Epithelial cell of proximal tubule (primary cell): ENCODE measurements at regions not wholly inside any gene's neighbourhood (a gene's known extent, or its start where the extent isn't known, plus 50 kb on each side); places are given as distances from the start of the nearest gene placed in this dataset.

Experiments
- DNase-seq: peaks from one replicate; pipeline ENCODE4 v3.0.0-alpha.2; 2011; ENCODE audit warnings: low read depth
- H3K4me3 ChIP-seq: 2 replicates; pipeline ENCODE4 v1.5.1; 2011; ENCODE audit warnings: low read depth, mild to moderate bottlenecking, low read length
- TF ChIP-seq, protein P1 (sequence below): conservative IDR thresholded peaks from 2 replicates; pipeline ENCODE4 v1.5.1; 2012; ENCODE audit warnings: low read depth, mild to moderate bottlenecking, low read length

DNA sequence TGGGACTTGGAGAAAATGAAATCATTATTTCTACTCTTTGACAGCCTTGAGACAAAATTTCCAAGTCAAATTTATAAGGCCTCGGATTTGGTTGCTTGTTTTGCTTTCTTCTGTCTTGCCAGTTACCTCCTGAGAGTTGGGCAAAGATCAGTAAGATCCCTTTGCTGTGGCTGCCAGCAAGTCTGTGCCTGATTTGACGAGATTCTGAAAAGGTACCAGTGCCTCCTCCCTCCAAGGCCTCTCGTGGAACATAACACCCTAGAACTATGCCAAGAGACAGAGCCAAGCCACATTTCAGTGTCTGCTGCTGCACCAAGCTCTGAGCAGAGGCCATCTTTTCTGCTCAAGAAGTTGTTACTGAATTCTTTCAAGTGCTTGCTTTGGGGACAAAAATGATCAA lies 61.0 kb downstream of the GTPBP8 start:
- H3K4me3 ChIP-seq = no peak overlapping the region
- DNase-seq = no peak
- TF ChIP-seq, protein P1, sequence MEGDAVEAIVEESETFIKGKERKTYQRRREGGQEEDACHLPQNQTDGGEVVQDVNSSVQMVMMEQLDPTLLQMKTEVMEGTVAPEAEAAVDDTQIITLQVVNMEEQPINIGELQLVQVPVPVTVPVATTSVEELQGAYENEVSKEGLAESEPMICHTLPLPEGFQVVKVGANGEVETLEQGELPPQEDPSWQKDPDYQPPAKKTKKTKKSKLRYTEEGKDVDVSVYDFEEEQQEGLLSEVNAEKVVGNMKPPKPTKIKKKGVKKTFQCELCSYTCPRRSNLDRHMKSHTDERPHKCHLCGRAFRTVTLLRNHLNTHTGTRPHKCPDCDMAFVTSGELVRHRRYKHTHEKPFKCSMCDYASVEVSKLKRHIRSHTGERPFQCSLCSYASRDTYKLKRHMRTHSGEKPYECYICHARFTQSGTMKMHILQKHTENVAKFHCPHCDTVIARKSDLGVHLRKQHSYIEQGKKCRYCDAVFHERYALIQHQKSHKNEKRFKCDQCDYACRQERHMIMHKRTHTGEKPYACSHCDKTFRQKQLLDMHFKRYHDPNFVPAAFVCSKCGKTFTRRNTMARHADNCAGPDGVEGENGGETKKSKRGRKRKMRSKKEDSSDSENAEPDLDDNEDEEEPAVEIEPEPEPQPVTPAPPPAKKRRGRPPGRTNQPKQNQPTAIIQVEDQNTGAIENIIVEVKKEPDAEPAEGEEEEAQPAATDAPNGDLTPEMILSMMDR = no peak

DNA sequence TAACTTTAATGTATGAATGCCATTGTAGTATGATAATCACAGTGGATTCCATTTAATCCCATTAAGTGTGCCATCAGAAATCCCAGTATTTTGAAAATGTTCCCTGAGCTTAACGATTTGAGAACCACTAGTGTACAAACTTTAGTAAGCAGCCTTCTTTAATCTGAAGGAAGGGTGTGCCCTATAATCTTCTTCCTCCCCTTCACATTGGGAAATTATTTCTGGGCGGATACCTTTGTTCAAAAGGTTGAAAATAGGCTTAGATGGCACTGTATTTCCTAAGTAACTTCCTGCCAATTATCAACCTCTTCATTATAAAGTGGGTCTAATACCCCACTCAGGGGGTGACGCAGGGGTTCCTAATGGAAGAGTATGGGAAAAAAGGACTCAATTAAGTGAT lies 62.4 kb downstream of the GTPBP8 start:
- TF ChIP-seq, protein P1 = no peak
- DNase-seq = no peak
- no peak overlapping the region for H3K4me3 ChIP-seq

DNA sequence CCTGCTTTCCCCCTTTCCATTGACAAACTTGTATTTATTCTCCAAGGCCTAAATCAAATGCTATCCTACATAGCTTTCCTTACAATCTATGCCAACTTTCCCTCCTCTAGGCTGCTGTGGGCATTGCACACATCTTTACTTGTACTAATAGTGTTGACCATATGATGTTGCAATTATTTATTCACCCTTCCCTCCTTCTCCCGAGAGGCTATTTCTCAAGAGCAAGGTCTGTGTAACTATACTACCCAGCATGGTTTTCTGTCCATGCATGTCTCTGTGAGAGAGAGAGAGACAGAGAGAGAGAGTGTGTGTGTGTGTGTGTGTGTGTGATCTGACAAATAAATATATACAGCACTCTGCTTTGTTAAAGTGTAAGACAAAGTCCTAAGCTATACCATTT lies 63.8 kb downstream of the GTPBP8 start:
- no peak overlapping the region for H3K4me3 ChIP-seq
- DNase-seq = no peak
- TF ChIP-seq, protein P1 = no peak

DNA sequence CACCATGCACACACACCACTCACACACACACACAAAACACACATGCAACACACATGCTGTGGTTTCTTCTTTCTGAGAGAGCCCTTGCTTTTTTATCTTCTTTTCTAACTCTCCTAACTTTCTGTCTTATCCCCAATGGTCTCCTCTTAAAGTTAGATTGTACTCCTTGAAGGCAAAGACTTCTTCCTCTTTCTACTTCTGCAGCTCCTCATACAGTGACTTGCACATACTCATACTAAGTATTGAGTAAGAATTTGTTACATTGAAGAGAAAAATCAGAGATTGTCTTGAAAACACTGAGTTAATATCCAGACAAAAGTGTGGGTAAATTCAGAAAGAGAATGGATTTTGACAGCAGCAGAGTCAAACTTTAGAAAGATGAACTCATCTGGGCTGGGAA lies 64.4 kb downstream of the GTPBP8 start:
- no peak for DNase-seq
- no peak overlapping the region for H3K4me3 ChIP-seq
- TF ChIP-seq, protein P1 = no peak

DNA sequence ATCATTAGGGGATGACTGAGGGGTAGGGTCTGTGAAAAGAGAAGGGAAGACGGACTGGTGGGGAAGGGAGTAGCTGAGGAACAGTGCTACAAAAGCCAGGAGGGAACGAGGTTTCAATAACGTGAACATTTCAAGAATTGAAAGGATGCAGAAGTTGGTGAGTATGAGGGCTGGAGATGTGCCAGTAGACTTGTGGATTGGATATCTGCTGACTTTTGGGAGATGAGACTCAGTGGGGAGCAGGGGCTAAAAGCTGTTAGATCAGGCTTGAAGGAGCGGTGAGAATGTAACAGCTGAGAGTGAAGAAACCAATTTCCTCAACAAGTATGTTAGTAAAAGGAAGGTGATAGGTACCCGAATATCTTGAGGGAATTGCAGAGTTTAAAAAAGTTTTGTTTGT lies 65.2 kb downstream of the GTPBP8 start:
- H3K4me3 ChIP-seq = no peak overlapping the region
- TF ChIP-seq, protein P1 = no peak
- no peak for DNase-seq

DNA sequence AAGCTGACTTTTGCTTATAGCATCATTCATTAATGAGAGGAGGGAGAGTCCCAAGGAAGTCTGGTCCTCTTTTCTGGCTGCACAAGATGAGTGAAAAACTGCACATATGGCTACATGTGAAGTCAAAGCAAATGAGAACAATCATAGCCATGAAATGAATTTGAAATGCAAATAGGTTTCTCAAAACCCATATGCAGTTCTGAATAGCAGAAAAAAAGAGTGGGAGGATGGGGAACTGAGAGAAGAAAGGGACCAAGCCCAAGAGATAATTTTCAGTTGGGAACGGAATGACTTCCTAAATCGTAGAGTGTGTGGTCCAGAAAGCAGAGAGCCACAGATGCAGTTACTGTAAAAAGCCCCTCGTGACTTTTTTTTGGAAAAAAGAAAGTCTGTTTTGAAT lies 66.3 kb downstream of the GTPBP8 start:
- no peak for DNase-seq
- no peak overlapping the region for H3K4me3 ChIP-seq
- TF ChIP-seq, protein P1 = no peak

DNA sequence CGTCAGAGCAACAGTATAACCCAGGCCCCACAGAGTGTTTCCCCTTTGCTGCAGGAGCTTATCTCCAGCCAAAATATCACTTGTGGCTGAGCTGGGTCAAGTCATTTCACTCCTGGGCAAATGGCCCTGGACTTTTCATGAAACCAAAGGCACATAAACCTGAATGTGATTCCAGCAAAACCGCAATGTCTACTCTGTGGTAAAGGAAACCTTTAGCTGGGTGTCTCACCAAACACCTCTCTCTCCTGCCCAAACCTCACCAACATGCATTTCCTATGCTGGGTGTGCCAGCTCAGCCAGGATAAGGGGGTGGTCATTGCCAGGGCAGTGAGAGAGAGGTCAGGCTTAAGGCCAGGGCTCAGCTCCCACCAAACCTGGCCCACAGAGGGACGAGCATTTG lies 67.4 kb downstream of the GTPBP8 start:
- H3K4me3 ChIP-seq = no peak overlapping the region
- TF ChIP-seq, protein P1 = no peak
- no peak for DNase-seq
